Right lobe of liver (tissue), 4 donors: ENCODE measurements at regions not wholly inside any gene's neighbourhood (a gene's known extent, or its start where the extent isn't known, plus 50 kb on each side); places are given as distances from the start of the nearest gene placed in this dataset.

Experiments
- POLR2A ChIP-seq: fragments of 450-650 bp; IDR thresholded peaks from one replicate; pipeline ENCODE4 v1.6.1; 2017; ENCODE audit warnings: antibody characterized with exemption, mild to moderate bottlenecking
- TF ChIP-seq, protein P1 (sequence below), 4 donors: fragments of 200-600 bp in 3 of 4; fragments of 450-650 bp in 1 of 4; IDR thresholded peaks; one replicate each; pipeline versions ENCODE4 v1.5.1 to v1.8.0; 2016 to 2022; ENCODE audit warnings: antibody characterized with exemption in 4 of 4, mild to moderate bottlenecking in 2 of 4
- donor health status: DM: no; HTN: no; CAD: no.
- donor health status: DM: no; HTN: no; CAD: no.
- donor health status: DM: no; HTN: yes; CAD: no.

DNA sequence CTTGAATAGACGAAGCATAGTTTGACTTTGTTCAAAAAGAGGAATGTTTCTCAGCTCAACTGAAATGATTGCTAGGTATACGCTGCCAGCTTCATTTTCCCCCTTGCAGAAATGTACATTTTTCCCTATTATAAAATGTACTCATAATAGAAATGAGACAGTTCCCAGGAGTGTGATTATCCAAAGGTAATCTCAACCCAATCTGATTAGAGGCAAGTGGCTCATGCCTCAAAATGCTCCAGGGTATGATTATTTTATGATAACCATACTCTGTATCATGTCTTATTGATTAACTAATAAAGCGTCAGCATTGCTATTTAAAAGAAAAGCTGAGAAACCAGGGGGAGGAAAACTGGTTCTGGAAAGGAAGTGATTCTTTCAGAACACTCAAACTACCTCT, 54.9 kb upstream of the SMIM15 start:
- TF ChIP-seq, protein P1, sequence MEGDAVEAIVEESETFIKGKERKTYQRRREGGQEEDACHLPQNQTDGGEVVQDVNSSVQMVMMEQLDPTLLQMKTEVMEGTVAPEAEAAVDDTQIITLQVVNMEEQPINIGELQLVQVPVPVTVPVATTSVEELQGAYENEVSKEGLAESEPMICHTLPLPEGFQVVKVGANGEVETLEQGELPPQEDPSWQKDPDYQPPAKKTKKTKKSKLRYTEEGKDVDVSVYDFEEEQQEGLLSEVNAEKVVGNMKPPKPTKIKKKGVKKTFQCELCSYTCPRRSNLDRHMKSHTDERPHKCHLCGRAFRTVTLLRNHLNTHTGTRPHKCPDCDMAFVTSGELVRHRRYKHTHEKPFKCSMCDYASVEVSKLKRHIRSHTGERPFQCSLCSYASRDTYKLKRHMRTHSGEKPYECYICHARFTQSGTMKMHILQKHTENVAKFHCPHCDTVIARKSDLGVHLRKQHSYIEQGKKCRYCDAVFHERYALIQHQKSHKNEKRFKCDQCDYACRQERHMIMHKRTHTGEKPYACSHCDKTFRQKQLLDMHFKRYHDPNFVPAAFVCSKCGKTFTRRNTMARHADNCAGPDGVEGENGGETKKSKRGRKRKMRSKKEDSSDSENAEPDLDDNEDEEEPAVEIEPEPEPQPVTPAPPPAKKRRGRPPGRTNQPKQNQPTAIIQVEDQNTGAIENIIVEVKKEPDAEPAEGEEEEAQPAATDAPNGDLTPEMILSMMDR (IDR thresholded peaks at IDR 0.05): no peak
- TF ChIP-seq POLR2A: no peak
